ENCODE measurements at regions not wholly inside any gene's neighbourhood (a gene's known extent, or its start where the extent isn't known, plus 50 kb on each side); places are given as distances from the start of the nearest gene placed in this dataset.

DNA sequence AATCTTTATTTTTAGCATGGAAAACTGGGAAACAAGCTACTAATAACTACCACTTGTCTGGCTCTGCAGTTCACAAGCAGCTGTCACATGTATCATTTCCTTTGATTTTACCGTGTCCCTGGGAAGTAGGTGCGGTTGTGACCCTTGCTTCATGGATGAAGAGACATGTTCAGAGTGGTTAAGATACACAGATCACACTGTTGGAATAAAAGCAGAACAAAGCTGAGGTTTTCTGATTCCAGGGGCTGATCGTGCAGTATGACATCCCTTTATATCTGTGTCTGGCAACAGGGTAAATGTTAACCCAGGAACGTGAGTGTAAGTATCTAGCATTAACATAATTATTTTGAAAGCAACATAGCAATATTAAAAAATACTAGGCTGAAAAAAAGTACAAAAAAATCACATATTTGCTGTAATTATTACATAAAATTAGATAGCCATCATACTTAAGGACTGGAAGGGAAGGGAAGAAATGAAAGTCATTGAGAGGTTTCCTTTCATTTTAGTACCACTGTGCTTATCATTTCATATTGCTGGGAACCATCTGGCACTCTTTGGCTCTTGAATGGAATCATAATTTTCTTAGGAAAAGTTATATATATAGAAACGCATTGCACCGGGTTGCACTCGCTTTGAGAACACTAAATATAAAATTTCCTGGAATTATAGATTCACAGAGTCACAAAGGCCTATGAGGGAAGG is 62.8 kb upstream of the PAXBP1 start:
- DNase-seq = no peak
- intact Hi-C loops (cut with micrococcal nuclease) = loop anchor here (10.0 kb wide), 2 partner anchors 540 to 610 kb away; no protein-coding TSS in a partner anchor
- H3K4me1 ChIP-seq = no peaks in the 10 kb centered on the region
- H3K9me3 ChIP-seq (replicated peaks) = peaks cover 15% of the 10 kb centered on the region
- H3K27ac ChIP-seq (replicated peaks) = no peak overlapping the region
- peaks cover 3% of the 10 kb centered on the region for H3K27me3 ChIP-seq (ENCODE audit: low read depth)
- no peak overlapping the region for H3K4me3 ChIP-seq
- TF ChIP-seq, protein P1, sequence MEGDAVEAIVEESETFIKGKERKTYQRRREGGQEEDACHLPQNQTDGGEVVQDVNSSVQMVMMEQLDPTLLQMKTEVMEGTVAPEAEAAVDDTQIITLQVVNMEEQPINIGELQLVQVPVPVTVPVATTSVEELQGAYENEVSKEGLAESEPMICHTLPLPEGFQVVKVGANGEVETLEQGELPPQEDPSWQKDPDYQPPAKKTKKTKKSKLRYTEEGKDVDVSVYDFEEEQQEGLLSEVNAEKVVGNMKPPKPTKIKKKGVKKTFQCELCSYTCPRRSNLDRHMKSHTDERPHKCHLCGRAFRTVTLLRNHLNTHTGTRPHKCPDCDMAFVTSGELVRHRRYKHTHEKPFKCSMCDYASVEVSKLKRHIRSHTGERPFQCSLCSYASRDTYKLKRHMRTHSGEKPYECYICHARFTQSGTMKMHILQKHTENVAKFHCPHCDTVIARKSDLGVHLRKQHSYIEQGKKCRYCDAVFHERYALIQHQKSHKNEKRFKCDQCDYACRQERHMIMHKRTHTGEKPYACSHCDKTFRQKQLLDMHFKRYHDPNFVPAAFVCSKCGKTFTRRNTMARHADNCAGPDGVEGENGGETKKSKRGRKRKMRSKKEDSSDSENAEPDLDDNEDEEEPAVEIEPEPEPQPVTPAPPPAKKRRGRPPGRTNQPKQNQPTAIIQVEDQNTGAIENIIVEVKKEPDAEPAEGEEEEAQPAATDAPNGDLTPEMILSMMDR (IDR thresholded peaks at IDR 0.05; ENCODE audit: borderline replicate concordance) = no peak
- H3K36me3 ChIP-seq = no peaks in the 10 kb centered on the region

DNA sequence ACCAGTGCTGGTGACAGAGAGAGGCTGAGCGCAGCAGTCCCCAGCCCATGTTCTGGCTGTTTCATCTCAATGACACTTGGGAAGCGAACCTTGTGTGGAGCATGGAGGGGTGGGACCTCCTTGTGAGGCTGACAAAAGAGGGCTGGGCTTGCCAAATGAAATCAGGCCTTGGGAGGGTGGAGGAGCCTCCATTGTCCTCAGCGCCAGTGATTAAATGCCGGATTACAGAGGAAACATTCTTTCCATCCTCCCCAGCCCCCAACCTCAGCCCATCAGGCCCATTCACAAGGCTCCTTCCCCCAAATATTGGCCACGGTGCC is 63.3 kb upstream of the PAXBP1 start:
- no peak for DNase-seq
- no peak overlapping the region for H3K27ac ChIP-seq (replicated peaks)
- peaks cover 3% of the 10 kb centered on the region for H3K27me3 ChIP-seq (ENCODE audit: low read depth)
- H3K36me3 ChIP-seq = no peaks in the 10 kb centered on the region
- H3K4me3 ChIP-seq = no peak overlapping the region
- intact Hi-C loops (cut with micrococcal nuclease) = loop anchor here (10.0 kb wide), 2 partner anchors 540 to 610 kb away; no protein-coding TSS in a partner anchor
- H3K4me1 ChIP-seq = no peaks in the 10 kb centered on the region
- peaks cover 15% of the 10 kb centered on the region for H3K9me3 ChIP-seq (replicated peaks)
- TF ChIP-seq, protein P1 (IDR thresholded peaks at IDR 0.05; ENCODE audit: borderline replicate concordance) = no peak

DNA sequence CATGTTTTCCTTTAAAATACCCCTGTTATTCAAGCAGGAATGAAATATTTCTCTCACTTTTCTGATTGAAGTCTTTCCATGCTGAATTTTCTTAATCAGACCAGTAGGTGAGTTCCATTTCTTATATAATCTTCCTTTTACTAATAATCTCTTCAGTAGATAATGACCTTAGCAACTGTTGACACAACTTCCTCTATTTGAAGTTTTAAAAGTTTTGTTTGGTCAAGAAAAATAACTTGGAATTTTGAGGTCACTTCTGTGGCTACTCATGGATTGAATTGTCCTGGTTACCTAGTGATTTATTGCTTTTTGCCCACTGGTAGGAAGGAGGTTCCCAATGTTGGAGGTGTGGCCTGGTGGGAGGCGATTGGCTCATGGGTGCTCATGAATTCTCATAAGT is 70.6 kb upstream of the PAXBP1 start:
- Histone ChIP-seq H3K4me3 (no peak overlapping the region), H3K9me3 (replicated peaks) (peaks cover 2% of the 10 kb centered on the region), H3K27ac (replicated peaks) (no peak overlapping the region), H3K4me1 (no peaks in the 10 kb centered on the region), H3K27me3 (ENCODE audit: low read depth) (peaks cover 6% of the 10 kb centered on the region), H3K36me3 (no peaks in the 10 kb centered on the region)
- intact Hi-C loops (cut with micrococcal nuclease) = no loop called here
- no peak for DNase-seq
- TF ChIP-seq, protein P1 (IDR thresholded peaks at IDR 0.05; ENCODE audit: borderline replicate concordance) = no peak

DNA sequence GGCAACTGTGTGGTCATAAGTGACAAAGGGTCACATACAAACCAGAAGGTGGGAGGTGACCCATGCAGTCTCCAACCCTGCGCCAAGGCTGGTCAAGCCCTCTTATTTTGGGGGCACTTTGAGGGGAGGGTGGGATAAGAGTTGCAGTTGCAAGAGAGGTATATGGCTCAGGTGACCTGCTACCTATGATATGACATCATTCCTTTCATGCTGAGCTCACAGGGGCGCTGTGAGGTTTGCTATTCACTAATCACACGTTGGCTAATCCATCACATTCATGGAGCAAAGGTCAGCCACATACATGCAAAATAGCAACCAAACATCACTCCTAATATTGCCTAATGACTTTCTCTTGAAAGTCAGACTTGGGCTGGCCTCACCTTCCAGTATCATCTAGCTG is 72.0 kb upstream of the PAXBP1 start:
- Histone ChIP-seq H3K36me3 (no peaks in the 10 kb centered on the region), H3K4me1 (no peaks in the 10 kb centered on the region), H3K4me3 (no peak overlapping the region), H3K27me3 (ENCODE audit: low read depth) (peaks cover 15% of the 10 kb centered on the region), H3K27ac (replicated peaks) (no peak overlapping the region), H3K9me3 (replicated peaks) (no peaks in the 10 kb centered on the region)
- TF ChIP-seq, protein P1 (IDR thresholded peaks at IDR 0.05; ENCODE audit: borderline replicate concordance) = no peak
- intact Hi-C loops (cut with micrococcal nuclease) = no loop called here
- no peak for DNase-seq

DNA sequence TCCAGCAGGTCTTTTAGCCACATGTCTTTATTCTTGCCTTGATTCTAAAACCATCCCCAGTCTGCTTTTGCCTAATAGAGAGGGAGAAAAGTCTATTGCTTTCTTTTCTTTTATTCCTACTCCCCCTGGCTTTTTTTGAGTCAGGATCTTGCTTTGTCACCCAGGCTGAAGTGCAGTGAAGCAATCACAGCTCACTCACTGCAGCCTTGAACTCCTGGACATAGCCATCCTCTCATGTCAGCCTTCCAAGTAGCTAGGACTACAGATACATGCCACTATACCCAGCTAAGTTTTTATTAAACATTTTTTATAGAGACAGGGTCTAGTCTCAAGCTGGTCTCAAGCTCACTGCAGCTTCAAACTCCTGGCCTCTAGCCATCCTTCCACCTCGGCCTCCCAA is 72.5 kb upstream of the PAXBP1 start:
- intact Hi-C loops (cut with micrococcal nuclease) = no loop called here
- no peak overlapping the region for H3K27ac ChIP-seq (replicated peaks)
- no peak overlapping the region for H3K4me3 ChIP-seq
- H3K27me3 ChIP-seq (ENCODE audit: low read depth) = peaks cover 19% of the 10 kb centered on the region
- no peak for DNase-seq
- H3K4me1 ChIP-seq = no peaks in the 10 kb centered on the region
- H3K36me3 ChIP-seq = no peaks in the 10 kb centered on the region
- H3K9me3 ChIP-seq (replicated peaks) = no peaks in the 10 kb centered on the region
- TF ChIP-seq, protein P1 (IDR thresholded peaks at IDR 0.05; ENCODE audit: borderline replicate concordance) = no peak
